Activated T-helper 17 cell treated with anti-CD3 and anti-CD28 coated beads, Interleukin-2, amount 50 U/mL, for 72 hours (primary cell): ENCODE measurements at regions not wholly inside any gene's neighbourhood (a gene's known extent, or its start where the extent isn't known, plus 50 kb on each side); places are given as distances from the start of the nearest gene placed in this dataset.

Experiments
- ATAC-seq: fragments of 150-1000 bp; cut with Tn5 transposase; replicated peaks from 2 replicates; pipeline ENCODE4 v1.10.0; 2021; ENCODE audit warnings: mild to moderate bottlenecking, moderate library complexity
- H3K27ac Mint-ChIP-seq: one replicate; pipeline ENCODE4 v1.8.0; 2022; ENCODE audit warnings: mixed read lengths
- H3K27me3 Mint-ChIP-seq: one replicate; pipeline ENCODE4 v1.8.0; 2022; ENCODE audit warnings: mixed read lengths
- H3K36me3 Mint-ChIP-seq: one replicate; pipeline ENCODE4 v1.8.0; 2022; ENCODE audit warnings: low read depth, mild to moderate bottlenecking, mixed read lengths
- H3K4me1 Mint-ChIP-seq: one replicate; pipeline ENCODE4 v1.8.0; 2022; ENCODE audit warnings: mixed read lengths
- H3K4me3 Mint-ChIP-seq: one replicate; pipeline ENCODE4 v1.8.0; 2022; ENCODE audit warnings: mild to moderate bottlenecking, mixed read lengths
- H3K9me3 Mint-ChIP-seq: one replicate; pipeline ENCODE4 v1.8.0; 2022; ENCODE audit warnings: mixed read lengths

DNA sequence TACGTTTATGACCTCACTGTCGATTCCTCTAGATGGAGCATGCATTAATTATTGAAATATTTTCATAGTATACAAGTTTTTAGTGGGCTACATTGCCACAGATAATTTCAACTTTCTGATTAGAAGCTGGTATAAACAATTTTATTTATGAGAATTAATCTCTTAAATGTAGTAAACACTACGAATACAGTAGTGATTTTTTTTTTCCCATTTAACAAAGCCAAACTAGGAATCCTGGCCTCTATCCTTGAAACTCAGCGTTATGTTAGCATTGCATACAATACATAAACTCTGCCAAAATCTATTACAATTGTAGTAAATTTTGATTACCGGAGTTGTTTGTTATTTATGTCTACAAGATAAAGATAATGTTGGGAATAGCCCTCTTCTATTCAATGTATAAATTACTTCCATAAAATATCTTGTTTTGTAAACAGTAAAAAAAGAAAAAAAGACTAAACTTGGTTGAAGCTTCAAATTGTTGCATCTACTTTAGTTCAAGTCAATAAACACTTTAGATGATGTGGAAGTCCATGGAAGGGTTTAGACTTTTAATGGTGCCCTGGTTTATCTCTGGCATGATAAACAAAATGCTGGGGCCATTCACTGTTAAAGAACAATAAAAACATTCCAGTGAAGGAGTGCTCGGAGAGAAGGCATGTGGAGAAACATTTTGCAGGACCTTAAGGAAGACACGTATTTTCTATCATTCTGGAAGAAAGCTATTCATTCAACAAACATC is 77.3 kb upstream of the NR2F2 start:
- H3K27ac Mint-ChIP-seq: no peak overlapping the region
- no peaks in the 10 kb centered on the region for H3K36me3 Mint-ChIP-seq
- no peak for ATAC-seq
- H3K4me1 Mint-ChIP-seq: no peaks in the 10 kb centered on the region
- no peaks in the 10 kb centered on the region for H3K27me3 Mint-ChIP-seq
- peaks cover 7% of the 10 kb centered on the region for H3K9me3 Mint-ChIP-seq
- no peak overlapping the region for H3K4me3 Mint-ChIP-seq

DNA sequence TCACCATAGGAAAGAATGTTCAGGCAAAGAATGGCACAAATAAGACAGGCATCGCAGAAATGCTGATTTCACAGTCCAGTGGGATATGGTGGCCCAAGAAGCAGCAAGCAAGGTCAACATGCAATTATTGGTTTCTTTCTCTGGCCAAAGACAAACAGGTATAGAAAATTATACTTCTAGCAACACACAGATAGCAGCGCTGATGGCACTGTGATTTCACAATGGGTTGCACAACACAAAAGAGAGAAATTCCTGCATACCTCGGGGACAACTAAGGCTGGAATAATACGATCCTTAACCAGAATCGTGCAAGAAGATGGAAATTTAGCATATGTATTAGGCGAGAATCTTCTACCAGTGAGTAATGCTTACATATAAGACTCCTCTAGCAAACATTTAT is 76.3 kb upstream of the NR2F2 start:
- H3K9me3 Mint-ChIP-seq: peaks cover 3% of the 10 kb centered on the region
- no peak overlapping the region for H3K27ac Mint-ChIP-seq
- no peak for ATAC-seq
- H3K4me1 Mint-ChIP-seq: no peaks in the 10 kb centered on the region
- no peaks in the 10 kb centered on the region for H3K27me3 Mint-ChIP-seq
- H3K36me3 Mint-ChIP-seq: no peaks in the 10 kb centered on the region
- no peak overlapping the region for H3K4me3 Mint-ChIP-seq

DNA sequence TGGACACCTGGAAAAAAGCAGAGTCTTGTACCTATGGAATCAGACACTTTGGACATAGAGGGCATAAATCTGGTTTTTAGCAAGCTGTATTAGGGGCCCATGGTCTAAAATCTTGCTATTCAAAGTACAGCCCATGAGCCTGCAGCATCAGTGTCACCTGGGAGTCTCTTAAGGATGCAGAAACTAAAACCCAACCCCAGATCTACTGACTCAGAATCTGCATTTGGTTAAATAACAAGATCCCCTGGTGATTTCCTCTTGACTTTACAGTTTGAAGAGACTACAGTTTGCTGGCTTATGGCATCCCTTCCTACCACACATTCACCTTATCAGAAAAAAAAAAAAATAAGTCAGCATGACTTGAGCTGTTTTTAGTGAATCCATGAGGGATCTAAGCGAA is 74.9 kb upstream of the NR2F2 start:
- peaks cover 3% of the 10 kb centered on the region for H3K9me3 Mint-ChIP-seq
- no peak overlapping the region for H3K27ac Mint-ChIP-seq
- H3K4me3 Mint-ChIP-seq: no peak overlapping the region
- H3K36me3 Mint-ChIP-seq: no peaks in the 10 kb centered on the region
- H3K27me3 Mint-ChIP-seq: no peaks in the 10 kb centered on the region
- H3K4me1 Mint-ChIP-seq: no peaks in the 10 kb centered on the region
- ATAC-seq: no peak

DNA sequence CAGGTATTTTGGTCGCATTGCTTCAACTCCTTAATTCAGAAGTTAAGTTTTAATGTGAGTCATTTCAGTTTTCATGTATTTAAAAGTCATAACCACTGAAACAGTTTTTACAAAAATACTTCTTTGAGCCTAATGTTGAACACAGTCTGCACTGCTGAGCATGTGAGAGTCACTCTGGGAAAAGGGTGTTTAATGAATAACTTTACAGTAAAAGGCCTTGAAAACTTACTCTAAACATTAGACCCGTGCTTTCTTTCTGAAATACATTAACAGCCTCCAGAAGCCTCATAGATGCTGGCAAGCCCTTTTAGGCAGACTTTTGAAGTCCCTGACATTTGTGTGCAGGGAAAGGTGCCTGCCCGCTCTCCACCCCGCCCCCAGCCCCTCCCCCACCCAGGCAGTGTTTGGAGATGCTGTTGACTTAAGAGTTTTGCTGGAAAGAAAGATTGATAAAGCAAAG is 68.9 kb upstream of the NR2F2 start:
- peaks cover 4% of the 10 kb centered on the region for H3K27me3 Mint-ChIP-seq
- H3K4me1 Mint-ChIP-seq: no peaks in the 10 kb centered on the region
- no peak overlapping the region for H3K4me3 Mint-ChIP-seq
- ATAC-seq: no peak
- no peaks in the 10 kb centered on the region for H3K36me3 Mint-ChIP-seq
- no peaks in the 10 kb centered on the region for H3K9me3 Mint-ChIP-seq
- no peak overlapping the region for H3K27ac Mint-ChIP-seq

DNA sequence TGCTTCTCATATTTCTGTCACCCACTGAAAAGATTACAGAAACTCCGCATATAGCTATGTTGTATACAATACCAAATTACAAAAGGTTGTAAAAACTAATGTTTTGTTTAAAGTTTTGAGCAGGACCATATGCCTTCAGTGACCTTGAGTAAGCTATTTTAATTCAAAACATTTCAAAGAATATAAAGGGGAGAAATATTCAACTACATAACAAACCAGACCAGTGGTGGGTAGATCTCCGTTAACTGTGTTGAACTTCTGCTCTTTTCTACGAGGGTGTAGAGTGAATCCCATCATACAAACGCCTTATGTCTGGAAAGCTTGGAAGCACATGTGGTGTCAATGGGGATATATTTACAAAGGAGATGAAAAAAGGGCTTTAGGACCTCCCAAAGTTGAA is 68.4 kb upstream of the NR2F2 start:
- Mint-ChIP-seq H3K9me3 (no peaks in the 10 kb centered on the region), H3K36me3 (no peaks in the 10 kb centered on the region), H3K4me1 (no peaks in the 10 kb centered on the region), H3K4me3 (no peak overlapping the region), H3K27me3 (peaks cover 4% of the 10 kb centered on the region), H3K27ac (no peak overlapping the region)
- no peak for ATAC-seq

DNA sequence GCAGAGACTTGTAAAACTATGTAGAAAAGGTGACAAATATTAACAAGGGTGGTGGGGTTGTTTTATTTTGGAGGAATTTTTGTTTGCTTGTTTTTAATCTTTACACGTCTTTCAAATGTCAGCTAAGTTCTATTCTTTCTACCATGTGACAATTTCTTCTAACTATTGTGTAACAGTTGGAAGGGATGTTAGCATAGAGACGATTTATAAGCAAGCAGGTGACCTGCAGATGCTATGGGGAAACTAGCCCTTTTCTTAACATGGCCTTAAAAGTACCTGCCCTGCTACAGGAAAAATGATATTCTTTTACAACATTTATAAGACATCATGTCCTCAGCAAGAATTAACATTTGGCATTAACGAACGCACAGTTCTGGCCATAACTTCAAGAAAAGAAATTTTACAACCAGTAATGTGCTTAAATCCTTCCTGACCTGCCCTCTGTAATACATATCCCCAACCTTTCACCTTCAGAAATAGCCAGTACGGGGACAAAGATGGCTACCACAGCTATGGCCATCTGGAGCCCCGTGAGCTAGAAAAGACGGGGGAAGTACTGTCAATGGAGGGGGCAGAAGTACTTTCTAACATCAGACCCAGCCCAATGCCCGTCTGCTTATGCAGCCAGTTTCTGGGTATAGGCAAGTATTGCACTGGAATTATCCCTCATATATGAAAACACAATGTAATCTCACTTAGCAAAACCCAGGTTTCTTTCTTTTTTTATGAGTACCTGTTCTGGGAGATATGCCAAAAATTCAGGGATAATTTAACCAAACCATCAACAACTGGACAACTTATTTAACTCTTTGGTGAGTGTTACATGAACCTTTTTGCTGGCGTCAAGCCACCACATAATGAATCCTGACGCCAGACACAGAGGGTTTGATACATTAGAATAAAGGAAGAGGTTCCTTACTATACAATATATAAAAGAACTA is 67.7 kb upstream of the NR2F2 start:
- no peak overlapping the region for H3K27ac Mint-ChIP-seq
- no peaks in the 10 kb centered on the region for H3K36me3 Mint-ChIP-seq
- no peak for ATAC-seq
- H3K4me1 Mint-ChIP-seq: no peaks in the 10 kb centered on the region
- peaks cover 4% of the 10 kb centered on the region for H3K27me3 Mint-ChIP-seq
- H3K4me3 Mint-ChIP-seq: no peak overlapping the region
- H3K9me3 Mint-ChIP-seq: no peaks in the 10 kb centered on the region

DNA sequence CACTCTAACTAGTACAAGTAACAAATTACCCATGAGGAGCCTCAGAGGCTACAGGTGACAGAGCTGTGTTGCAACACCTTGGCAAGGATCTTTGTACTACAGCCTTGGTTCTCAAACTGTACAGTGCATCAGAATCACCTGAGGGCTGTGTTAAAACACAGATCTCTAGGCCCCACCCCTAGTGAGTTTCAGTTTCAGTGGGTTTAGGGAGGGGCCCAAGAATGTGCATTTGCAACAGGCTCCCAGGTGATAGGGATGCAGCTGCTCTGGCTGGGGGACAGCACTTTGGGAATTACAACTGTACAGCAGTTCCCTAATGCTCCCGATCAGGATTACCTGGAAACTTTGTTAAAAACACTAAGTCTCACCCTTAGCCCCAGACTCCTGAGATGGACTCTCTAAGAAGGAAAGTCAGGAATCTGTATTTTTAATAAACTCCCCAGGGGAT is 66.1 kb upstream of the NR2F2 start:
- H3K36me3 Mint-ChIP-seq: no peaks in the 10 kb centered on the region
- no peak for ATAC-seq
- H3K4me1 Mint-ChIP-seq: no peaks in the 10 kb centered on the region
- no peak overlapping the region for H3K27ac Mint-ChIP-seq
- H3K4me3 Mint-ChIP-seq: no peak overlapping the region
- H3K27me3 Mint-ChIP-seq: peaks cover 4% of the 10 kb centered on the region
- no peaks in the 10 kb centered on the region for H3K9me3 Mint-ChIP-seq

DNA sequence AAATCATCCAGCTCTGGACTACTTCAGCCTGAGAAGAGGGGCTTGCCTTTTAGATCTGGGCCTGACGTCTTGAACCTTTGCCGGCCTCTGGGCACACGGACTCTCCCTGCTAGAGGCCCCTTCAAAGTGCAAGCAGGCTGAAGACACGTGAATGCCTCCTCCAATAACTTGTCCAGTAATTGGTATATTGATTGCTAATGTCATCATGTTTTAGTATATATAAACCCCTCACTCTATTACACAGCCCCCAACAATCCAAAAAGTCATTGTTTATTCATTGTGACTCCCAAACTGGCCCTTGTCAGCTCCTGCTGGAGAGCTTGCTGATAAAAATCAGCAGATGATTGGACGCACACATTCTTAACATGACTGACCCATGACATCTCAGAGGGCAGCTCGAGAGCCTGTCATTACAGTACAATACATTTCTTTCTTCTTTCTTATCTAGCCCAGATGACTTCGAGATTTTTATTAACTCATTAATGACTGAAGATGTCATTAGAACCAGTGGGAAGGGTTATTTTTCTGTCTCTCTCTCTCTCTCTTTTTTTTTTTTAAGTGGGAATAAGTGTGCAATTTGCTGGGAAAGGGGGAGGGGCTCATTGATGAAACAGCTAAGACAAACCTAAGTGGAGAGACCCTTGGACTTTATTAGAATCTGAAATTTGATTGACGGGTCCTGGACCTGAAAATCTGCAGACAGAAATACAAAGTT is 65.5 kb upstream of the NR2F2 start:
- H3K36me3 Mint-ChIP-seq: no peaks in the 10 kb centered on the region
- no peak overlapping the region for H3K27ac Mint-ChIP-seq
- no peak for ATAC-seq
- H3K9me3 Mint-ChIP-seq: no peaks in the 10 kb centered on the region
- no peaks in the 10 kb centered on the region for H3K4me1 Mint-ChIP-seq
- H3K27me3 Mint-ChIP-seq: peaks cover 4% of the 10 kb centered on the region
- no peak overlapping the region for H3K4me3 Mint-ChIP-seq

DNA sequence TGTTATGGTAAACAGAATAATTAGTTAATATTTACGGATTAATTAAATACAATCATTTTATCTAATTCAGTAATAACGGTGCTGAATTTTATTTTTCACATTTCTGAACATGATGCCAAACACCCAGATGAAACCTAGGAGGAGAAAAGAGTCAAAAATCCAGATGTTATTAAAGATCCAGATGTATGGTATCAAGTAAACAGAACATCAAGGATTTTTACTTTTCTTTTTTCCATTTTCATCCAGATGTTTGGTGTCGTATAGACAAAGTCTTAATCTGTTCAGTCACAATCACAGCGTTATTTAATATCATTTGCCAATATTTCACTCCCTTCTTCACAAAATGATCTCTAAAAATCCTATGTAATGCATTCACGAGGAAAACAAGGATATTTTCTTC is 64.0 kb upstream of the NR2F2 start:
- Mint-ChIP-seq H3K27ac (no peak overlapping the region), H3K4me3 (no peak overlapping the region), H3K36me3 (no peaks in the 10 kb centered on the region), H3K9me3 (no peaks in the 10 kb centered on the region), H3K27me3 (peaks cover 4% of the 10 kb centered on the region), H3K4me1 (no peaks in the 10 kb centered on the region)
- no peak for ATAC-seq

DNA sequence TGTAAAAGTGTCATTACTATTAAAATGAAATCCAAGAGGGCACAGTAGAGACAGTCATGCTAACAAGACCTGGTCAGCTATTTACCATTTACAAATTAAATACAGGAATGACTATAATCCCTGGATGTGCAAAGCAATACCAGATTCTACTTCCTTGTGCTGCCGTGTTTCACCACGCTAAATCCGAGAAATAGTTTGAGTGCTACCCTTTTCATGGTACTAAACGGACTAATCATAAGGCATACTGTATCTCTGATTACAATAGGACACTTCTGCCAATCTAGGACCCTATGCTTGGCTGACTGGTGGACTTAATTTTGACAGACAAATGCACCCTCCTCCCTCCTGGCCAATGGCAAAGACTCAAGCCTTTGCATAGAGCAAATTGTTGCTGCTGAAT is 63.0 kb upstream of the NR2F2 start:
- Mint-ChIP-seq H3K4me3 (no peak overlapping the region), H3K9me3 (no peaks in the 10 kb centered on the region), H3K27me3 (peaks cover 4% of the 10 kb centered on the region)

DNA sequence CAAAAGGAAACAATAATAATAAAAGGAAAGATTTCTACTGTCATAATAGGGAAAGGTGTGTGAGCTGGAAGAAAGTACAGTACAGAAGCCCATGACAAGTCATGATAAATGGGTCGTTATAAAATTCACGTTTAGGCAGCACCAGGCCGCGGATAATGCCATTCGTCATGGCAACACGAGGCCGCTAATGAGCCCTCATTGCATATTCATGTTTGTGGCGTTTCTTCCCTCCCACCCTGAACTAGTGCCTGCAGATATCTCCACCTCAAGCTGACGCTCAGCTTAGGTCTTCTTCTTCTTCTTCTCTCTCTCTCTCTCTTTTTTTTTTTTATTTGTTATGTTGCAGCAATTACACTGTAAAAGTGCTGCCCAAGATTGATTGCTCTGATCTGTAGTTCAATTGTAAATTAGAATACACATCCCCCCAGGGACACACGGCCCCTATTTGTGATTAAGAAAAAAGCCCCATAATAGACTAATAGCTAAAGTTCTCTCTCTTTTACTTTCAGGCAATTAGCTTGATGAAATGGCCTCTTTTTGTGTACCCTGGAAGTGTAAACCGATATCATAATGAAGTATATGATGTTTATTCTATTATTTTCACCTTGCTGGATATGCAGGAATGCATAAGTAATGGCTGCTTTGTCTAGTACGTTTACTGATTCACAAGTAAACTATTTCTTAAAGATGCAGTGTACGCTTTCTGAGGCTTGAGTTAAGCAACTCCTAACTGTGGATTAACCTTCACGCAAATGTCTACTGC is 61.9 kb upstream of the NR2F2 start:
- Mint-ChIP-seq H3K36me3 (no peaks in the 10 kb centered on the region), H3K9me3 (no peaks in the 10 kb centered on the region), H3K27ac (no peak overlapping the region), H3K27me3 (peaks cover 4% of the 10 kb centered on the region), H3K4me1 (no peaks in the 10 kb centered on the region), H3K4me3 (no peak overlapping the region)
- ATAC-seq: no peak

More for the DNA sequence above, 63.0 kb upstream of the NR2F2 start:
- no peak for ATAC-seq
- Mint-ChIP-seq H3K36me3 (no peaks in the 10 kb centered on the region), H3K27ac (no peak overlapping the region), H3K4me1 (no peaks in the 10 kb centered on the region)

DNA sequence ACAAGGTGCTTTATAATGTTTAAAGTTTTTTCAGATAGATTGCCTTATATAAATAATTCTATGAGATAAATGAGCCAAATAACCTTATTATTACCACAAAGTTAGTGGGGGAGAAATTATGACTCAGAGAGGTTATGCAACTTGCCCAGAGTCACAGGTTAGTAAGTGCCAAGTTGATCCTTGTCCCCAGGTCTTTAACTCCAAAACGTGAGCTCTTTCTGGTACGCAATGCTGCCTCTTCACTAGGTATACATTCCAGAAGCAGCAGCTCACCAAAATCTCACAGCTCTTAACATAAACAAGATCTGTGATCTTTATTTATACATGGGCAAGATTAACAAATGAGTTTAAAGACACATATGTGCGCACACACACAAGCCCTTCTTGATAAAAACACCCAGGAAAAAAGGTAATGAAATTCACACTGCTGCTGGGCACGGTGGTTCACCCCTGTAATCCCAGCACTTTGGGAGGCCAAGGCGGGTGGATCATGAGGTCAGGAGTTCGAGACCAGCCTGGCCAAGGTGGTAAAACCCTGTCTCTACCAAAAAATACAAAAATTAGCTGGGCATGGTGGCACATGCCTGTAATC is 59.8 kb upstream of the NR2F2 start:
- Mint-ChIP-seq H3K9me3 (peaks cover 5% of the 10 kb centered on the region), H3K4me1 (no peaks in the 10 kb centered on the region), H3K27me3 (no peaks in the 10 kb centered on the region), H3K4me3 (no peak overlapping the region), H3K27ac (no peak overlapping the region), H3K36me3 (no peaks in the 10 kb centered on the region)
- ATAC-seq: no peak

DNA sequence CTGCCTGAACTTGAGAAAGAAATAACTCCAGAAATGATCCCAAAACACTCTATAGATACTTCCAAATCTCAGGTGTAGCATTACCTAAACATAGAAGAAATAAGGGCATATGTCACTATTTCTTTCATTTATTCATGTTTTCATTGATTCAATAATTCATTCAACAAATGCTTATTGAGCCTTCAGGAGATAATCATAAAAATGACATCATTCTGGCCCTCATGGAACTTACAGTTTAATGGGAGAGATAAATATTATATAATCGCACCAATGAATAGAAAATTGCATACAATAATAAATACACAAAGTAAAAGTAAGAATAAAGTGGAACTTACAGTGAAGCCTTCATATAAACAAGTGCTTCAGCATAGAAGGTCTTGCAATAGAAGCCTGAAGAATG is 58.1 kb upstream of the NR2F2 start:
- H3K27ac Mint-ChIP-seq: no peak overlapping the region
- no peak overlapping the region for H3K4me3 Mint-ChIP-seq
- H3K9me3 Mint-ChIP-seq: peaks cover 5% of the 10 kb centered on the region
- no peaks in the 10 kb centered on the region for H3K4me1 Mint-ChIP-seq
- ATAC-seq: no peak
- H3K36me3 Mint-ChIP-seq: no peaks in the 10 kb centered on the region
- no peaks in the 10 kb centered on the region for H3K27me3 Mint-ChIP-seq
